MV-4-11 (cell line): ENCODE measurements at regions not wholly inside any gene's neighbourhood (a gene's known extent, or its start where the extent isn't known, plus 50 kb on each side); places are given as distances from the start of the nearest gene placed in this dataset.
"Not testable (repeated sequence)": the region's sequence is repeated elsewhere in the genome, so short reads cannot be mapped to it uniquely, and the experiment has no call there.

Experiments
- DNase-seq: peaks from one replicate; lab custom pipeline; 2025; lab: John Stamatoyannopoulos, UW

DNA sequence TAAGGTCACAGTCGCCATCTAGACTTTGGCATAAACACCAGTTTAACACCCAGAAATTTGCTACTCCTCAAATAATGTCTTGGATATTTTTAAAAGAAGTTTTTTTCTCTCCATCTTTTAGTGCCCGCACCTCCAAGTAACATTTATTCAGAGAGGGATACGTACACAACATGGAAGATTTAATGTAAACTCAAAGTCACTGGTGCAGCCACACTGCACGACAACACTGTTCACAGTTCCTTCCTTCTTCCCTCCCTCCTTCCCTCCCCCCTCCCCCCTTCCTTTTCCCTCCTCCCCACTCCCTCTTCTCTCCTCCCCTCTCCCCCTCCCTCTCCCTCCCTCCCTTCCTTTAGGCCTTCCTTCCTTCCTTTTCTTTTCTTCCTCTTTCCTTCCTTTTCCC is 56.5 kb downstream of the NPPC start:
- DNase-seq, result no peak

DNA sequence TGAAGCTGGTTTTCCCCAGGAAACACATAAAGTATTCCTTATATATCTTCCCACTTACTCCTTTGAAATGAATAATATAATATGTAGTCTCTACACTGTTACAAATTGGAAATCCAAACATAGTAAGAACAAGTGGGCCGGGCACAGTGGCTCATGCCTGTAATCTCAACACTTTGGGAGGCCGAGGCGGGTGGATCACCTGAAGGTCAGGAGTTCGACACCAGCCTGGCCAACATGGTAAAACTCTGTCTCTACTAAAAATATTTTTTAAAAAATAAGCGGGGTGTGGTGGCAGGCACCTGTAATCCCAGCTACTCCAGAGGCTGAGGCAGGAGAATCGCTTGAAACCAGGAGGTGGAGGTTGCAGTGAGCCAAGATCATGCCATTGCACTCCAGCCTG is 57.2 kb downstream of the NPPC start:
- DNase-seq, result not testable (repeated sequence)

DNA sequence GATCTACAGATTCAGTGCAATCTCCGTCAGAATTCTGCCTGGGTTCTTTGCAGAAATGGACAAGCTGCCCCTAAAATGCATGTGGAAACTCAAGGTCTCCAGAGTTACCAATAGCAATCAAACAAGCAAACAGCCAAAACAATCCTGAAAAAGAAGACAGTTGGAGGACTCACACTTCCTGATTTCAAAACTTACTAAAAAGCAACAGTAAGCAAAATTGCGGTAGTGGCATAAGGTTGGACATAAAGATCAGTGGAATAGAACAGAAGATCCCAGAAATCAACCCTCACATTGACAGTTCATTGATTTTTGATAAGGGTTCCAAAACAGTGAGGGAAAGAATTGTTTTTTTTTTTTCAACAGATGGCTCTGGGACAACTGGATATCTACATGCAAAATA is 59.7 kb downstream of the NPPC start:
- DNase-seq, result peak; percentile 79

DNA sequence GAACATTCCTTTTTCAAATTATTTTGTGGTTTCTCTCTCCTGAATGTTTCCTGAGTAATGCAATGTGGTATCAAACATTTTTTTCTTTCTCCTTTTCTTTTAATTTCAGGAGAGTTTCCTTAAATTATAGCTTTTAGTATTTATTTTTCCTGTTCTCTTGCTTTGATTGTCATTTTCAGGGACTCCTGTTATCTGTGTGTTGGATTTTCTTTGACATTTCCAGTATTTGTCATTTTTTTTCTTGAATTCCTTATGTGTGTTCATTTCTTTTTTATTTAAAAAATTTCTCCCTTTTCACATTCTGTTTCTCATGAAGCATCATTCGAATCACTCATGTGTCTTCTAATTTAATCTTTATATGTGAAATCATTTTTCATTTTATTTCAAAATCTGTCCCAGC is 61.0 kb downstream of the NPPC start:
- DNase-seq, result no peak

DNA sequence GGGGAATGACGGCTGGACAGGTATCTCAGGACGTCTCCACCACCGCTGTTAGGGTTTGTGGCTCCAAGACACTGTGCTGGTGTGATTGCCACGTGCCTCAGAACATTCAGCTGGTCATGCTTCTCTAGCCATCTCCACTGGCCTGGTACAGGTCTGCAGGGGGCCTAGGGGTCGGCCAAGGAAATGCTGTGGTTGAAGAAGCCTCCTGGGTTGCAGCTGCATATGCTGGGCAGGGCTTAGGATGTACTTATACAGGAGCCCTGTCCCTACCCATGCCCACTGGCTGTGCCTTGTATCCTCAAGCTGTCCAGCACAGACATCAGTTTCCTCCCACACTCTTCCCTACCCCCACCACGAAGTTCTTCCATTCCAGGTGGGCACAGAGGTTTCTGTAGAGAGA is 64.1 kb downstream of the NPPC start:
- no peak for DNase-seq

DNA sequence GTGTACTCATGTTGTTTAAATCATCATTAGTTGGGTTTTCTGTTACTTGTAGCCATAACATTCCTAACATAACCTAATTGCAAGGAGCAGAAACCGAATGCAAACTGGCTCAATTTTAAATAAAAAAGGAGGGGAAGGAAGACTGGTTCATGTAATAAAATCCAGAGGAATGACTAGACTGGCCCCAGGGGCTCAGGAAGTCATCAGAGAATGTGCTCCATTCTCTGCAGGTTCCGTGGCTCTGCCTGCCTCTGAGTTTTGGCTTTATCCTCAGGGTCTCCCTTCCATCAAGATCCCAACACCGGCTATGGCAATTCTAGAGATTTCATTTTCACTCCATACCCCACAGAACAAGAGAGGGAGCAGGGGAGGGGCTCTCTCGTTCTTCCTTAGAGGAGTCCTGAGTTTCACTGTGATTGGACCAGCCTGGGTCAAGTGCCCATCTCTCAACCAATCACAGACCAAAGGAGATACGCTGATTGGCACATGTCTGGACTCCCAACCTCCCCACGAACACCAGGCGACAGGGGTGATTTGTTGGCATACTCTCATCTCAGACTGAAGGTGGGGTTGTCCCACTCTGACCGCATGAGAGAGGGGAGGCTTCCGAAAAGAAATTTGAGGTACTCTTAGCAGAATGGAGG is 64.8 kb downstream of the NPPC start:
- no peak for DNase-seq
